ENCODE measurements at regions not wholly inside any gene's neighbourhood (a gene's known extent, or its start where the extent isn't known, plus 50 kb on each side); places are given as distances from the start of the nearest gene placed in this dataset.

- TF ChIP-seq FOXP2 (optimal IDR thresholded peaks at IDR 0.05; ENCODE audit: borderline replicate concordance, extremely low read depth, extremely low read length, insufficient read depth) = no peak
Observed at GRCh38 chr3:59406943-59407342, 357.1 kb upstream of the CFAP20DC start.

GRCh38 chr3:59404851-59405250, 355.0 kb upstream of the CFAP20DC start:
- TF ChIP-seq REST (IDR thresholded peaks at IDR 0.05; ENCODE audit: insufficient read depth in 1 of 2, low read depth in 2 of 2, low read length in 2 of 2) (no peak), TAF1 (IDR thresholded peaks at IDR 0.05; ENCODE audit: borderline replicate concordance, insufficient read depth, low read length) (no peak), POLR2AphosphoS5 (IDR thresholded peaks at IDR 0.05; ENCODE audit: low read depth, low read length) (no peak), FOXP2 (optimal IDR thresholded peaks at IDR 0.05; ENCODE audit: borderline replicate concordance, extremely low read depth, extremely low read length, insufficient read depth) (no peak), SIN3A (IDR thresholded peaks at IDR 0.05; ENCODE audit: borderline replicate concordance, insufficient read depth, low read length) (no peak)

- TF ChIP-seq TAF1 (IDR thresholded peaks at IDR 0.05; ENCODE audit: borderline replicate concordance, insufficient read depth, low read length) = no peak
- TF ChIP-seq REST (IDR thresholded peaks at IDR 0.05; ENCODE audit: insufficient read depth in 1 of 2, low read depth in 2 of 2, low read length in 2 of 2) = no peak
- no peak for TF ChIP-seq POLR2AphosphoS5 (IDR thresholded peaks at IDR 0.05; ENCODE audit: low read depth, low read length)
- no peak for TF ChIP-seq FOXP2 (optimal IDR thresholded peaks at IDR 0.05; ENCODE audit: borderline replicate concordance, extremely low read depth, extremely low read length, insufficient read depth)
- TF ChIP-seq SIN3A (IDR thresholded peaks at IDR 0.05; ENCODE audit: borderline replicate concordance, insufficient read depth, low read length) = no peak
Observed at GRCh38 chr3:59404064-59404463, 354.2 kb upstream of the CFAP20DC start.

- TF ChIP-seq REST (IDR thresholded peaks at IDR 0.05; ENCODE audit: insufficient read depth in 1 of 2, low read depth in 2 of 2, low read length in 2 of 2) (no peak), POLR2AphosphoS5 (IDR thresholded peaks at IDR 0.05; ENCODE audit: low read depth, low read length) (no peak), FOXP2 (optimal IDR thresholded peaks at IDR 0.05; ENCODE audit: borderline replicate concordance, extremely low read depth, extremely low read length, insufficient read depth) (no peak), SIN3A (IDR thresholded peaks at IDR 0.05; ENCODE audit: borderline replicate concordance, insufficient read depth, low read length) (no peak), TAF1 (IDR thresholded peaks at IDR 0.05; ENCODE audit: borderline replicate concordance, insufficient read depth, low read length) (no peak)
Observed at GRCh38 chr3:59401924-59402323, 352.1 kb upstream of the CFAP20DC start.

GRCh38 chr3:59392116-59392515, 342.3 kb upstream of the CFAP20DC start:
- TF ChIP-seq SIN3A (IDR thresholded peaks at IDR 0.05; ENCODE audit: borderline replicate concordance, insufficient read depth, low read length) = no peak
- TF ChIP-seq TAF1 (IDR thresholded peaks at IDR 0.05; ENCODE audit: borderline replicate concordance, insufficient read depth, low read length) = no peak
- no peak for TF ChIP-seq REST (IDR thresholded peaks at IDR 0.05; ENCODE audit: insufficient read depth in 1 of 2, low read depth in 2 of 2, low read length in 2 of 2)
- TF ChIP-seq POLR2AphosphoS5 (IDR thresholded peaks at IDR 0.05; ENCODE audit: low read depth, low read length) = no peak
- TF ChIP-seq FOXP2 (optimal IDR thresholded peaks at IDR 0.05; ENCODE audit: borderline replicate concordance, extremely low read depth, extremely low read length, insufficient read depth) = no peak
